ENCODE measurements at regions not wholly inside any gene's neighbourhood (a gene's known extent, or its start where the extent isn't known, plus 50 kb on each side); places are given as distances from the start of the nearest gene placed in this dataset.
"Not testable (repeated sequence)": the region's sequence is repeated elsewhere in the genome, so short reads cannot be mapped to it uniquely, and the experiment has no call there.

GRCh38 chr17:20771104-20771503 is 191.6 kb downstream of the CDRT15L2 start:
- DNase-seq (ENCODE audit: low read depth): no peak

- DNase-seq (ENCODE audit: low read depth): no peak
These were observed 195.1 kb downstream of the CDRT15L2 start for GRCh38 chr17:20774472-20775135.

DNA sequence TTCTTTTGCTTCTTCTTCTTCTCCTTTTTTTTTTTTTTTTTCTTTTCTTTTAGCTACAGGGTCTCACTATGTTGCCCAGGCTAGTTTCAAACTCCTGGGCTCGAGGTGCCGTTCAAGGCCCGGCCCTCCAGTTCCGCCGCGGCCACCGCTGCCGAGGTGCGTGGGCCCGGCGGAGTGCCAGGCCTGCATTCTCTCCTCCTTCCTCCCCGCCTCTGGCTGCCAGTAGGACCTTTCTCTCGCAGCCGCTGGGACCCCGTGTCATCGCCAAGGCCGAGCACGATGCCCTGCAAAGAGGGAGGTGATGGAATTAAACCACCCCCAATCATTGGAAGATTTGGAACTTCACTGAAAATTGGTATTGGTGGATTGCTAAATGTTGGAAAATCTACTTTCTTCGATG is 195.8 kb downstream of the CDRT15L2 start:
- no peak for DNase-seq (ENCODE audit: low read depth)

DNA sequence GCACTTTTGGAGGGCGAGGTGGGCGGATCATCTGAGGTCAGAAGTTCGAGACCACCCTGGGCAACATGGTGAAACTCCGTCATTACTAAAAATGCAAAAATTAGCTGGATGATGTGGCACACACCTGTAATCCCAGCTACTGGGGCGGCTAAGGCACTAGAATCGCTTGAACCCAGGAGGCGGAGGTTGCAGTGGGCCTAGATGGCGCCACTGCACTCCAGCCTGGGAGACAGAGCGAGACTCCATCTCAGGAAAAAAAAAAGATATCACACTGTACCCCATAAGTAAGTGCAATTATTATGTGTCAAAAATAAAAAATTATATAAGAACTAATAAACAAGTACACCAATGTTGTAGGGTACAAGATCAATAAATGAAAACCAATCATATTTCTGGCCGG is 200.0 kb downstream of the CDRT15L2 start:
- no peak for DNase-seq (ENCODE audit: low read depth)

DNA sequence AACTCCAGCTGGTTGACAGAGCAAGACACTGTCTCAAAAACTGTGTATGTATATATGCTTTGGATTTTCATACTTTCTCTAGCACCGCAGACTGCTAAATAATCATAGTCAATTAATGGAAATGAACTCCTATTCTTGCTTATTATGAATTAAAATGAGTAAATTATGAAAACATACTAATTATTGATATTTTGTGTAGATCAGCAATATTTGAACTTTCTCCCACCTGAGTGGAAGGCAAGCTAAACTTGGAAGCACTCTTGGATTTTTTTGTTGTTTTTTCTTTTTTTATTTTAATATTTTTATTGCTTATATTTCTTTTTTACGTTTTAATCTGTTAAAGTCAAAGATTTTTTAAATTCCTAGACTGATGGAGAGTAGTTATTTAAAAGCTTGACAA is 201.7 kb downstream of the CDRT15L2 start:
- DNase-seq (ENCODE audit: low read depth): no peak

DNA sequence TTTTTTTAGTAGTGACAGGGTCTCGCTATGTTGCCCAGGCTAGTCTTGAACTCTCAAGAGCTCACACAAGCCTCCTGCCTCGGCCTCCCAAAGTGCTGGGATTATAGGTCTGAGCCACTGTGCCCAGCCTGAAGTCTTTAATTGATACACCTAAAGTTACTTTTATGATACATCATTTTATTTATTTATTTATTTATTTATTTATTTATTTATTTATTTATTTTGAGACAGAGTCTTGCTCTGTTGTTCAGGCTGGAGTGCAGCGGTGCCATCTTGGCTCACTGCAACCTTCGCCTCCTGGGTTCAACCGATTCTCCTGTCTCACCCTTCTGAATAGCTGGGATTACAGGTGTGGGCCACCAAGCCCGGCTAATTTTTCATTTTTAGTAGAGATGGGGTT is 202.3 kb downstream of the CDRT15L2 start:
- not testable (repeated sequence) for DNase-seq (ENCODE audit: low read depth)

DNA sequence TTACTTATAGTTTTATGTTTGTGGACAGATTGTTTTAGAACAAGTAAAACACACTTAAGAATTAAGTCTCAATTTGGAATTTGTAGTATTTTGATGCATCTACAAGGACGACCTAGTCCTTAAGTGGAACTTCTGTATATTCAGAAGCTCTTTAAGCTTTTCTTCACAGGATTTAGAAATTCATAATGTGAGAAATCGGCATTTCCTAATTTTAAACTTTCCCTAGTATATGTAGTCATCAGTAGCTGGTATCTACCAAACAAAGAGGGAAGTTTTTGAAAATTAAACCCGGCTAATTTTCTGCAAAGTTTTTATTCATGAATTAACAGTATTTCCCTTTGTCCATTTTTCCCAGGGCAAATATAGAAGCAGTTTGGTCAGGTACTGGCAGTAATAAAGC is 203.6 kb downstream of the CDRT15L2 start:
- no peak for DNase-seq (ENCODE audit: low read depth)

GRCh38 chr17:20784100-20784665 is 204.7 kb downstream of the CDRT15L2 start:
- no peak for DNase-seq (ENCODE audit: low read depth)

- no peak for DNase-seq (ENCODE audit: low read depth)
These were observed 207.8 kb downstream of the CDRT15L2 start for GRCh38 chr17:20787281-20787680.

GRCh38 chr17:20791626-20792025 is 212.1 kb downstream of the CDRT15L2 start:
- no peak for DNase-seq (ENCODE audit: low read depth)

- DNase-seq (ENCODE audit: low read depth): not testable (repeated sequence)
These were observed 215.0 kb downstream of the CDRT15L2 start for GRCh38 chr17:20794532-20794931.

DNA sequence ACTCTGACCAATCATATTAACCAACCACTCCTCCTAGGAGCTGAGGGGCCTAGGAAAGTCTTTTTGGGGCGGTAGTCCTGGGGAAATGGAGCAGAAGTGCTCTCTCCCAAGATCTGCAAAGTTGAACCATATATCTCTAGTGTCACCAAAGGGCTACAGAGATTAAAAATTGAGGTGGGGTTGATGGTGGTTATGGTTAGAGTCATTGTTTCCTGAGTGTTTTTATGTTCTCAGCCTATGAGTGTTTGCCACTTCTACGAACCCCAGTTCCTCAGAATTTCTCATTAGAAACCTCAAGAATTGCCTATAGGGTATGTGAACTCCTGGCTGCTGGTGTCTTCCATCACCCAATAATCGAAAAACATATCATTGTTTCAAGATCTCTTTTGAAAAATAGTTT is 217.8 kb downstream of the CDRT15L2 start:
- no peak for DNase-seq (ENCODE audit: low read depth)

- no peak for DNase-seq (ENCODE audit: low read depth)
These were observed 220.6 kb downstream of the CDRT15L2 start for GRCh38 chr17:20800146-20800545.

DNA sequence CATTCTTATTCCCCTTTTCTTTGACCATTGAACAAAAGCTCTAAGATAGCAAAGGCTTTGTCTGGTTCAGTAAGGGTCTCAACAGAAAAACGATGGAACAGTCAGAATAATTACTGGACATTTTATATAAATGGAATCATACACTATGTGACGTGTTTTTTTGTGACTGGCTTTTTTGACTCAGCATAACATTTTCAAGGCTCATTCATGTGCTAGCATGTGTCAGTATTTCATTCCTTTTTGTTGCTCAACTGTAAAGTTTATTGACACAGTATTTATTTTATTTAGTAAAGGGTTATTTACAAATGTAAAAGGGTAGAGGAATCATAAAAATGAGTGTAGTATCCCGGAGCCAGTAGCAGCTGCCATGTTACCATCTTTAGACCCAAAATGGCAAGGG is 226.2 kb downstream of the CDRT15L2 start:
- DNase-seq (ENCODE audit: low read depth): no peak

- not testable (repeated sequence) for DNase-seq (ENCODE audit: low read depth)
These were observed 228.0 kb downstream of the CDRT15L2 start for GRCh38 chr17:20807566-20807965.

- DNase-seq (ENCODE audit: low read depth): not testable (repeated sequence)
These were observed 227.4 kb downstream of the USP22 start for GRCh38 chr17:20815410-20815809.

GRCh38 chr17:20823905-20824304 is 218.9 kb downstream of the USP22 start:
- no peak for DNase-seq (ENCODE audit: low read depth)

- DNase-seq (ENCODE audit: low read depth): no peak
These were observed 217.3 kb downstream of the USP22 start for GRCh38 chr17:20825539-20825938.

DNA sequence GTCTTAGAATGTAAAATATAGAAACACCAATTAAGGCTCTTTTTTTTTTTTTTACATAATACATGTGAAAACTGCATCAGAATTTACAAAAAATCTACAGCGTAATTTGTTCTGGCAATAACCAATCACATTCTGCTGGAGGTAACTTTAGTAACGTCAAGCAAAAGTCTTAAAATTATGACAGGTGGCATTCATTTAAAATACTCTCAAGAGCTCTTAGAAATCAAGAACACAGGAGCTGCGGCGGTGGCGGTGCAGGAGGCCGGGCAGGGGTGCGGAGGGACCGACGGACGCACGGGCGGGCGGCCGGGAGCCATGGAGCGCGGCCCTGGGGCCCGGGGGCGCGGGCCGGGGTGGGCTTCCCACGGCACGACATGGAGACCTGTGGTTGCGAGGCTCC is 202.4 kb downstream of the USP22 start:
- DNase-seq (ENCODE audit: low read depth): not testable (repeated sequence)

GRCh38 chr17:20840987-20841865 is 201.6 kb downstream of the USP22 start:
- not testable (repeated sequence) for DNase-seq (ENCODE audit: low read depth)

GRCh38 chr17:20842012-20842411 is 200.8 kb downstream of the USP22 start:
- DNase-seq (ENCODE audit: low read depth): not testable (repeated sequence)

GRCh38 chr17:20843261-20843660 is 199.6 kb downstream of the USP22 start:
- not testable (repeated sequence) for DNase-seq (ENCODE audit: low read depth)
